HG03571 (cell line): ENCODE measurements at regions not wholly inside any gene's neighbourhood (a gene's known extent, or its start where the extent isn't known, plus 50 kb on each side); places are given as distances from the start of the nearest gene placed in this dataset.

Source experiments
- ATAC-seq: cut with Tn5 transposase; IDR thresholded peaks from one replicate; pipeline ENCODE4 v1.9.1; 2021; ENCODE audit not compliant: unreplicated experiment

GRCh38 chr15:60057554-60057953 is 53.4 kb downstream of the FOXB1 start:
- ATAC-seq: no peak

DNA sequence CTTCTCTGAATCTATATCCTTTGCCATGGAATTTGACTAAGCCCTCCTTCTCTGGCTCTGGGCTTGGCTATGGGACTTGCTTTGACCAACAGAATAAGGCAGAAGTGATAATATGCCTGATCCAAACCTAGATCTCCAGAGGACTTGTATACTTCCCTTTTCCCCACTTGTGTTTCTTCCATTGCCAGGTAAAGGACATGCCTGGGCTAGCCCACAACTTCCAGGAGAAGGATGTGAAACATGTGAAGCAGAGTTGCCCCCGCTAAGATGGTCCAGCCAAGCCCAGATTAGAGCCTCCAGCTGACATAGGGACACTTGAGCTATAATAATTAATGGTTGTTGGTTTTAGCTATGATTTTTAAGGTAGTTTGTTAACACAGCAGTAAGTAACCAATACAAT is 55.1 kb downstream of the FOXB1 start:
- ATAC-seq: no peak

GRCh38 chr15:60061758-60062157 is 57.6 kb downstream of the FOXB1 start:
- no peak for ATAC-seq

- no peak for ATAC-seq
These were observed 58.7 kb downstream of the FOXB1 start for GRCh38 chr15:60062826-60063225.

- ATAC-seq: no peak
These were observed 61.8 kb downstream of the FOXB1 start for GRCh38 chr15:60065951-60066350.

DNA sequence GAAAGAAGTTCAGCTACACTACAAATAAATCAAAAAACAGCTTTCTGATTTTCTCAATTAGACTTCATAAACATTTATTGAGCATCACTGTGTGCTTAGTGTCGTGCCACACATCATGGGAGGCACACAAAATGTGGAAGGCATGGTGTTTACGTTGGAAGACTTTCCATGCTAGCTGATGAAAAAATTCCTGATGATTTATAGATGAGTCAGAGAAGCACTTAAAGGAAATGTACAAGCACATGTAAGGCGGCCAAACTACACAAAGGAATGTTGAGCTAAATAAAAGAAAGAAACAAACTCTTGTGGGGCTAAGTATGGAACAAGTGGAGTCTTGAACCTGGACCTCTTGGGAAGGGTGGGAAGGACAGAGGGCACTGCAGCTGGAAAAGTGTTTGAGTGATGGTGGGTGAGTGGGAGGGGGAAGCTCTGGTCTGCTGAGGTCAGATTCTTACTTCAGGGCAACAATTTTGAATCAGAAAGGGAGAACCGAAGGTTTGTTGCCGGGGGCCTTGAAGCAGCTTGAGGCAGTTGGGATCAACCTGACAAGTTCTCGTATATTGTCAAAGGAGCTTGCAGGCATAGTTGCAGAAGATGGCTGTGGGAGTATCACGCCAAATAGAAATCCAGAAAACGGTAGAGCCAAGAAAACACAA is 66.9 kb downstream of the FOXB1 start:
- ATAC-seq: no peak

- no peak for ATAC-seq
These were observed 68.8 kb downstream of the FOXB1 start for GRCh38 chr15:60072826-60073465.

- ATAC-seq: no peak
These were observed 69.3 kb downstream of the FOXB1 start for GRCh38 chr15:60073466-60073840.

DNA sequence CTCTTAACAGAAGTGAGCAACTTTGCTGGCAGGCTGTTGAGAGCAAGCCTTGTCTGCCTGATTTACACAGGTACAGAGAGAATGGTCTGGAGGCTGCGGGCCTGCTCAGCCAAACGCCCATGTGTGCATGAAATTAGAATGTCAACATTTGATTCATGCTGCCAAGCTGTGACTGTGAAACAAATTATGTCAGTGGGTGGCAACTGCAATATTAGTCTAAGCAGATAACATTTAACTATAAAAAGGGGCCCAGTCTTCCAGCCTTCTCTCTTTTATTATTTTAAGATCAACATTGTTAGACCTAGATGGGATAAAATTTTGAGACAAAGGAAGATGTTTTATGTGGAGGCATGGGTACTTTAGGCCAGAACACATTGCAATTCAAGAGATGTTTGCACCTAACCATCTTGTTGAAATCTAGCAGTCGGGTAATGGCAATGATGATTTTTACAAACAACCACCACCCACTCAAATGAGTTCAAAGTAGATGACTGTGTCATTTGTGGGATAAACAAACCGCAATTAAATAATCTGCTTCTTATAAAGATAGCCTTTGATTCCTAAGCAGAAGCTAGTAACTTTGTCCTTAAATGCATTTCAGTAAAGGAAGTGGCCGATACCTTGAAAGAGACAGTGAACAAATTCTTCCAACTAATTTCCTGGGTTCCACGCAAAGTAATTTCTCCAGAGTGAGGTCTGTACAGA is 70.2 kb downstream of the FOXB1 start:
- no peak for ATAC-seq

- no peak for ATAC-seq
These were observed 71.9 kb downstream of the FOXB1 start for GRCh38 chr15:60076045-60076444.

- ATAC-seq: no peak
These were observed 72.6 kb downstream of the FOXB1 start for GRCh38 chr15:60076582-60077276.

DNA sequence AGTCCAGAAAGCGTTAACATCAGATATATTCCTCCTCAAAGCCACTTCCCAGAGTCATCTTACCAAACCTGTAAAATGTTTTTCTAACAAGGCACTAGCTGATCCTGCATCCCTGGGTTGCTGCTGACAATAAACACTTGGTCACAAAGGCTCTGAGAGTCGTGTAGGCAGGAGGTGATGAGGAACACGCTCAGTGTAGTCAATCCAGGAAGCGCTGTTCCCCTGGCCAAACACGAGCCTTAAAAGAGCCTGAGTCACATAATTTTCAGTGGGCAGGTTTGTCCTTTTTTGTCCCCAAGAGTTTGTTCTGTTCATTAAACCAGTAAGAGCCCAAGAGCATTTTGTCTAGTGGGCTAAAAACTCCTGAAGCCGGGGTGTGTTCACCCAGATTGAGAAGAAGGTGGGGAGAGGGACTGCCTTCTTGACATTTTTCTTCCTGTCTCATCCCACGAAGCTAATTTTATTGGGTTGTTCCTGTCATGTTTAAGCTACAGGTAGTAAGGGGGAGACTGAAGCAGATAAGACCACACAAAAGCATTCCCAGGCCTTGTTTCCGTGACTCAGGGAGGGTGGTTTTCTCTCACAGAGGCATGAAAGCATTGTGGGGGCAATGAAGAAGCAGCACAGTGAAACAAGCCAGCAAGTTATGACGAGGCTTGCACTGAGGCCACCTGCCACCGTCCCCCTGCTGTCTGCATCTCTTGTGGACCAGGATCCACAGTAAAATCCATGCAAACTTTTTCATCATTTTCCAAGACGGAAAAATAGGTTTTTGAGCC is 73.7 kb downstream of the FOXB1 start:
- no peak for ATAC-seq

DNA sequence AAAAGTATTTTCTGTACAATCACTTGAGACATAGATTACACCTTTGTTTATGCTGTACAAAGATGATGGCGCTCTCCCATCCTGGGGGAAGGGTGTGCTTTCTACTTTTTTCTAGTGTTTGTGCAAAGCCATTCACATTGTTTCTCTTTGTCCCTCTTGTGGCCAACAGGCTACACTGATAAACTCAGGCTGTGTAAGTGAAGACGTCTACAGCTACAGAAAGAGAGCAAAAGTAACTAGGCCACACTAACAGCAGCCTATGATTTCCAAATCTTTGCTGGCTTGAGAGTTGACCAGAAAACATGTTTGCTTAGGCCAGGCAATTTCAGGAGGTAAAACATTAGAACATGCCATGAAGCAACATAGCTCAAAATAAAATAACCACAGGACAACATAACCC is 75.1 kb downstream of the FOXB1 start:
- no peak for ATAC-seq

GRCh38 chr15:60081976-60082375 is 77.9 kb downstream of the FOXB1 start:
- ATAC-seq: no peak

DNA sequence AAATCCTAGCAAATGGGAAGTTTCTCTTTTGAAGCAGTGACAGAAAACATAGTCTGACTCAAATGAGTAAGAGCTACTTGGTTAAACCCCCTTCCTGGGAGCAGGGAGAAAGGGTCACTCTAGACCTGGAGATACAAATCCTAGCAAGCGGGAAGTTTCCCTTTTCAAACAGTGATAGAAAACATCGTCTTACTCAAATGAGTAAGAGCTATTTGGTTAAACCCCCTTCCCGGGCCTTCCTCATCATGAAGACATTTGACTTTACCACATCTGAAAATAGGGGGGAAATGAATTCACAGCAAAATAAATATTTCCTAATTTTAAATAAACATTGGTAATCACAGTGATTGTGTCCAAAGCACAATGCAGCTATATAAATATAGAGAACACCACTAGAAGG is 79.2 kb downstream of the FOXB1 start:
- no peak for ATAC-seq

DNA sequence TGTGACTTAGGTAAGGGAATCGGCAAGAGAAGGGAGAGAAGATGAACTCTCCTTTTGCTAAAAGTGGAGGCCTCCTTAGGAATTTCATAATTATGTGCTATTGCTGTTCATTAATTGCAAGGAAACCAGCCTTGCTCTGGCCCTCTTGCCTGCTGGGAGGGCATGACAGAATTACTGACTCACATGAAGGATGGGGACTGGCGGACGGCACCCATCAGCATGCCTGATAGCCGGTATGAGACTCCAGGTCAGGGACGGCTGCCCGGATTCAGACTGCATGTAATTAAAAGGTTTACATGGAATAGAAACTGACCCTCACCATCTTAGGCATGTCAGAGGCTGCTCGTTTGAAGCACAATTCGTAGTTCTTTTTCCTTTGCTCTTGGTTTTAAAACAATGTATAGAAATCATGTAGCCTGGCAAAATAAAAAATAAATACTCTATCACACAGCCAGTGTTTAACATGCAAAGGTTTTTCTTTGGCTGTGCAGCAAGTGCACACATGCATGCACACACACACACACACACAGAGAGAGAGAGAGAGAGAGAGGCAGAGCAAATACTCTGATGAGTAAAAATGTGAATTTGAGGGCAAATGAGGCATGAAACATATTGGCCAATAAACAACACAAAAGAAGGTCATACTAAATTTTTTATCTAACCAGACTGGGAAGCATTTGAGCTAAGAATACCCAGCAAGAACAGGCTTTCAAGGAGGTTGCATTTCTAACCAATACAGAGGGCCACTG is 82.7 kb downstream of the FOXB1 start:
- ATAC-seq: no peak

DNA sequence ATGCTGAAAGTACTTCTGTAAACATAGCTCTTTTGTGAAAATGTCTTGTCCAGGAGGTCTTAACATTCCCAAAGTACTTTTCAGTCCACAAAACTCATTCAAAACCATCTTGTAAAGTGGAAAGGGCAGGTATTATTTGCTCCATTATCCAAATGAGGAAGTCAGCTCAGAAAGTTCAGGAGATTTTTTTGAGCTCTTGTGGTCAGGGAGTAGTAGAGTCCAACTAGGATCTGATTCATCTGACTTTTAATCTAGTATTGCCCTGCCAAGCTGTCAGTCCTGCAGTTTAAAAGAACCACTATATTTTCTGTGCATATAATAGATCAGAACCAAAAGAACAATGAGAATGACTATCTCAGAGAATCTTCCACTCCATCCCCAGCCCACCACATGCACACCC is 83.5 kb downstream of the FOXB1 start:
- ATAC-seq: no peak

DNA sequence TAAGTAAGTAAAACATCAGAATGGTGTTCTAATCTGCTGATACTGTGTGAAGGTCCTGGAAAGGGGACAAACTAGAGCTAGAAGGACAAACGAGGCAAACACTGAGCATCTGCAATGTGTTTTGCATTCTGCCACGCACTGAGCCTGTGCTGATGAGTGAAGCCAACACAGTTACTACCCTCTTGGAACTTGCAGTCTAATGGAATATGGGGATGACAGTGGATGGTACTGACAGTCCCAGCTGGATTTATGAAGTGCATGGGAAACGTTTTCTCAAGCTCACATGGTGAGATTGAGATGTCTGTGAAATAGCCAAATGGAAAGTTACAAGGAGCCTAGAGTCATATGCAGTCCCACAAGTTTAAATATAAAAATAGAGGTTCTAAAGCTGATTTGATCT is 86.6 kb downstream of the FOXB1 start:
- ATAC-seq: no peak

- ATAC-seq: no peak
These were observed 87.0 kb downstream of the FOXB1 start for GRCh38 chr15:60091157-60091556.

GRCh38 chr15:60091911-60092310 is 87.8 kb downstream of the FOXB1 start:
- no peak for ATAC-seq
